ENCODE measurements at regions not wholly inside any gene's neighbourhood (a gene's known extent, or its start where the extent isn't known, plus 50 kb on each side); places are given as distances from the start of the nearest gene placed in this dataset.

DNA sequence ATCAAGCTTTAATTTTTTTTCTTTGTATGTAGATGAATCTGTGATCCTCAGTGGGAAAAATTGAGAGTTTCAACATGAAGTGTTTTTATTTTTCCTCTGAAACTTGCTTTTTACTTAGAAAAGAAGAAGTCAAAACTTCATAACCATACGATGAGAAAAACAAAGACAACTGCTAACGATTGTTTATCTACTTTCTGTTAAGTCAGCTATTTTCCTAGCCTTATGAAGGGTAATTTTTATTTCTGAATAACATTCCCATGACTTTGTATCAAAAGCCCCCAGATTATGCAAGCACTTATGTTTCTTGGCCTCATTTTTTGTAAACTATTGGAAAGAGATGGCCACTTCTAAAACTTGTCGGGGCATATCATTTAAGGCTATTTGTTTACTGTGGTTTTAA, 645.1 kb upstream of the PRKX start:
- H2AFZ ChIP-seq = no peak overlapping the region
- H4K20me1 ChIP-seq (replicated peaks; ENCODE audit: insufficient read depth) = no peaks in the 10 kb centered on the region
- H3K79me2 ChIP-seq (replicated peaks; ENCODE audit: insufficient read depth) = no peaks in the 10 kb centered on the region
- Mint-ChIP-seq H3K36me3 (ENCODE audit: low read depth) (no peaks in the 10 kb centered on the region), H3K27me3 (ENCODE audit: insufficient read depth, low read depth, poor library complexity) (no peaks in the 10 kb centered on the region), H3K9me3 (no peaks in the 10 kb centered on the region), H3K27ac (no peak overlapping the region), H3K4me3 (no peak overlapping the region), H3K4me1 (no peaks in the 10 kb centered on the region)
- no peaks in the 10 kb centered on the region for H3K27me3 ChIP-seq (ENCODE audit: insufficient read depth)
- no peak overlapping the region for H3K4me3 ChIP-seq
- DNase-seq (ENCODE audit: low spot score) (no peak), ATAC-seq (no peak)
- H3K4me2 ChIP-seq = no peak overlapping the region
- H3K27ac ChIP-seq (ENCODE audit: low read depth) = no peak overlapping the region
- no peaks in the 10 kb centered on the region for H3K9me2 ChIP-seq (ENCODE audit: insufficient read depth)
- H3F3A ChIP-seq (replicated peaks; ENCODE audit: low read depth) = no peaks in the 10 kb centered on the region
- no peaks in the 10 kb centered on the region for H3K36me3 ChIP-seq (ENCODE audit: insufficient read depth)
- no peak for TF ChIP-seq POLR2AphosphoS5 (IDR thresholded peaks at IDR 0.05; ENCODE audit: low read depth)
- no peak for TF ChIP-seq EZH2 (IDR thresholded peaks at IDR 0.05; ENCODE audit: low read depth, unreplicated experiment)
- TF ChIP-seq CREB1 (CRISPR knock-in tag; IDR thresholded peaks at IDR 0.05; ENCODE audit: low read depth) = no peak
- TF ChIP-seq, protein P1, sequence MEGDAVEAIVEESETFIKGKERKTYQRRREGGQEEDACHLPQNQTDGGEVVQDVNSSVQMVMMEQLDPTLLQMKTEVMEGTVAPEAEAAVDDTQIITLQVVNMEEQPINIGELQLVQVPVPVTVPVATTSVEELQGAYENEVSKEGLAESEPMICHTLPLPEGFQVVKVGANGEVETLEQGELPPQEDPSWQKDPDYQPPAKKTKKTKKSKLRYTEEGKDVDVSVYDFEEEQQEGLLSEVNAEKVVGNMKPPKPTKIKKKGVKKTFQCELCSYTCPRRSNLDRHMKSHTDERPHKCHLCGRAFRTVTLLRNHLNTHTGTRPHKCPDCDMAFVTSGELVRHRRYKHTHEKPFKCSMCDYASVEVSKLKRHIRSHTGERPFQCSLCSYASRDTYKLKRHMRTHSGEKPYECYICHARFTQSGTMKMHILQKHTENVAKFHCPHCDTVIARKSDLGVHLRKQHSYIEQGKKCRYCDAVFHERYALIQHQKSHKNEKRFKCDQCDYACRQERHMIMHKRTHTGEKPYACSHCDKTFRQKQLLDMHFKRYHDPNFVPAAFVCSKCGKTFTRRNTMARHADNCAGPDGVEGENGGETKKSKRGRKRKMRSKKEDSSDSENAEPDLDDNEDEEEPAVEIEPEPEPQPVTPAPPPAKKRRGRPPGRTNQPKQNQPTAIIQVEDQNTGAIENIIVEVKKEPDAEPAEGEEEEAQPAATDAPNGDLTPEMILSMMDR (conservative IDR thresholded peaks at IDR 0.05; ENCODE audit: low read depth in 2 of 2) = no peak
- TF ChIP-seq, protein P2, sequence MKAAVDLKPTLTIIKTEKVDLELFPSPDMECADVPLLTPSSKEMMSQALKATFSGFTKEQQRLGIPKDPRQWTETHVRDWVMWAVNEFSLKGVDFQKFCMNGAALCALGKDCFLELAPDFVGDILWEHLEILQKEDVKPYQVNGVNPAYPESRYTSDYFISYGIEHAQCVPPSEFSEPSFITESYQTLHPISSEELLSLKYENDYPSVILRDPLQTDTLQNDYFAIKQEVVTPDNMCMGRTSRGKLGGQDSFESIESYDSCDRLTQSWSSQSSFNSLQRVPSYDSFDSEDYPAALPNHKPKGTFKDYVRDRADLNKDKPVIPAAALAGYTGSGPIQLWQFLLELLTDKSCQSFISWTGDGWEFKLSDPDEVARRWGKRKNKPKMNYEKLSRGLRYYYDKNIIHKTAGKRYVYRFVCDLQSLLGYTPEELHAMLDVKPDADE (IDR thresholded peaks at IDR 0.05) = no peak
- TF ChIP-seq, protein P3, sequence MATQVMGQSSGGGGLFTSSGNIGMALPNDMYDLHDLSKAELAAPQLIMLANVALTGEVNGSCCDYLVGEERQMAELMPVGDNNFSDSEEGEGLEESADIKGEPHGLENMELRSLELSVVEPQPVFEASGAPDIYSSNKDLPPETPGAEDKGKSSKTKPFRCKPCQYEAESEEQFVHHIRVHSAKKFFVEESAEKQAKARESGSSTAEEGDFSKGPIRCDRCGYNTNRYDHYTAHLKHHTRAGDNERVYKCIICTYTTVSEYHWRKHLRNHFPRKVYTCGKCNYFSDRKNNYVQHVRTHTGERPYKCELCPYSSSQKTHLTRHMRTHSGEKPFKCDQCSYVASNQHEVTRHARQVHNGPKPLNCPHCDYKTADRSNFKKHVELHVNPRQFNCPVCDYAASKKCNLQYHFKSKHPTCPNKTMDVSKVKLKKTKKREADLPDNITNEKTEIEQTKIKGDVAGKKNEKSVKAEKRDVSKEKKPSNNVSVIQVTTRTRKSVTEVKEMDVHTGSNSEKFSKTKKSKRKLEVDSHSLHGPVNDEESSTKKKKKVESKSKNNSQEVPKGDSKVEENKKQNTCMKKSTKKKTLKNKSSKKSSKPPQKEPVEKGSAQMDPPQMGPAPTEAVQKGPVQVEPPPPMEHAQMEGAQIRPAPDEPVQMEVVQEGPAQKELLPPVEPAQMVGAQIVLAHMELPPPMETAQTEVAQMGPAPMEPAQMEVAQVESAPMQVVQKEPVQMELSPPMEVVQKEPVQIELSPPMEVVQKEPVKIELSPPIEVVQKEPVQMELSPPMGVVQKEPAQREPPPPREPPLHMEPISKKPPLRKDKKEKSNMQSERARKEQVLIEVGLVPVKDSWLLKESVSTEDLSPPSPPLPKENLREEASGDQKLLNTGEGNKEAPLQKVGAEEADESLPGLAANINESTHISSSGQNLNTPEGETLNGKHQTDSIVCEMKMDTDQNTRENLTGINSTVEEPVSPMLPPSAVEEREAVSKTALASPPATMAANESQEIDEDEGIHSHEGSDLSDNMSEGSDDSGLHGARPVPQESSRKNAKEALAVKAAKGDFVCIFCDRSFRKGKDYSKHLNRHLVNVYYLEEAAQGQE (IDR thresholded peaks at IDR 0.05; ENCODE audit: unreplicated experiment) = no peak
- no peak for TF ChIP-seq STAT1 (IDR thresholded peaks at IDR 0.05; ENCODE audit: unreplicated experiment)
- TF ChIP-seq NANOG (IDR thresholded peaks at IDR 0.05; ENCODE audit: borderline replicate concordance) = no peak
- TF ChIP-seq, protein P4, sequence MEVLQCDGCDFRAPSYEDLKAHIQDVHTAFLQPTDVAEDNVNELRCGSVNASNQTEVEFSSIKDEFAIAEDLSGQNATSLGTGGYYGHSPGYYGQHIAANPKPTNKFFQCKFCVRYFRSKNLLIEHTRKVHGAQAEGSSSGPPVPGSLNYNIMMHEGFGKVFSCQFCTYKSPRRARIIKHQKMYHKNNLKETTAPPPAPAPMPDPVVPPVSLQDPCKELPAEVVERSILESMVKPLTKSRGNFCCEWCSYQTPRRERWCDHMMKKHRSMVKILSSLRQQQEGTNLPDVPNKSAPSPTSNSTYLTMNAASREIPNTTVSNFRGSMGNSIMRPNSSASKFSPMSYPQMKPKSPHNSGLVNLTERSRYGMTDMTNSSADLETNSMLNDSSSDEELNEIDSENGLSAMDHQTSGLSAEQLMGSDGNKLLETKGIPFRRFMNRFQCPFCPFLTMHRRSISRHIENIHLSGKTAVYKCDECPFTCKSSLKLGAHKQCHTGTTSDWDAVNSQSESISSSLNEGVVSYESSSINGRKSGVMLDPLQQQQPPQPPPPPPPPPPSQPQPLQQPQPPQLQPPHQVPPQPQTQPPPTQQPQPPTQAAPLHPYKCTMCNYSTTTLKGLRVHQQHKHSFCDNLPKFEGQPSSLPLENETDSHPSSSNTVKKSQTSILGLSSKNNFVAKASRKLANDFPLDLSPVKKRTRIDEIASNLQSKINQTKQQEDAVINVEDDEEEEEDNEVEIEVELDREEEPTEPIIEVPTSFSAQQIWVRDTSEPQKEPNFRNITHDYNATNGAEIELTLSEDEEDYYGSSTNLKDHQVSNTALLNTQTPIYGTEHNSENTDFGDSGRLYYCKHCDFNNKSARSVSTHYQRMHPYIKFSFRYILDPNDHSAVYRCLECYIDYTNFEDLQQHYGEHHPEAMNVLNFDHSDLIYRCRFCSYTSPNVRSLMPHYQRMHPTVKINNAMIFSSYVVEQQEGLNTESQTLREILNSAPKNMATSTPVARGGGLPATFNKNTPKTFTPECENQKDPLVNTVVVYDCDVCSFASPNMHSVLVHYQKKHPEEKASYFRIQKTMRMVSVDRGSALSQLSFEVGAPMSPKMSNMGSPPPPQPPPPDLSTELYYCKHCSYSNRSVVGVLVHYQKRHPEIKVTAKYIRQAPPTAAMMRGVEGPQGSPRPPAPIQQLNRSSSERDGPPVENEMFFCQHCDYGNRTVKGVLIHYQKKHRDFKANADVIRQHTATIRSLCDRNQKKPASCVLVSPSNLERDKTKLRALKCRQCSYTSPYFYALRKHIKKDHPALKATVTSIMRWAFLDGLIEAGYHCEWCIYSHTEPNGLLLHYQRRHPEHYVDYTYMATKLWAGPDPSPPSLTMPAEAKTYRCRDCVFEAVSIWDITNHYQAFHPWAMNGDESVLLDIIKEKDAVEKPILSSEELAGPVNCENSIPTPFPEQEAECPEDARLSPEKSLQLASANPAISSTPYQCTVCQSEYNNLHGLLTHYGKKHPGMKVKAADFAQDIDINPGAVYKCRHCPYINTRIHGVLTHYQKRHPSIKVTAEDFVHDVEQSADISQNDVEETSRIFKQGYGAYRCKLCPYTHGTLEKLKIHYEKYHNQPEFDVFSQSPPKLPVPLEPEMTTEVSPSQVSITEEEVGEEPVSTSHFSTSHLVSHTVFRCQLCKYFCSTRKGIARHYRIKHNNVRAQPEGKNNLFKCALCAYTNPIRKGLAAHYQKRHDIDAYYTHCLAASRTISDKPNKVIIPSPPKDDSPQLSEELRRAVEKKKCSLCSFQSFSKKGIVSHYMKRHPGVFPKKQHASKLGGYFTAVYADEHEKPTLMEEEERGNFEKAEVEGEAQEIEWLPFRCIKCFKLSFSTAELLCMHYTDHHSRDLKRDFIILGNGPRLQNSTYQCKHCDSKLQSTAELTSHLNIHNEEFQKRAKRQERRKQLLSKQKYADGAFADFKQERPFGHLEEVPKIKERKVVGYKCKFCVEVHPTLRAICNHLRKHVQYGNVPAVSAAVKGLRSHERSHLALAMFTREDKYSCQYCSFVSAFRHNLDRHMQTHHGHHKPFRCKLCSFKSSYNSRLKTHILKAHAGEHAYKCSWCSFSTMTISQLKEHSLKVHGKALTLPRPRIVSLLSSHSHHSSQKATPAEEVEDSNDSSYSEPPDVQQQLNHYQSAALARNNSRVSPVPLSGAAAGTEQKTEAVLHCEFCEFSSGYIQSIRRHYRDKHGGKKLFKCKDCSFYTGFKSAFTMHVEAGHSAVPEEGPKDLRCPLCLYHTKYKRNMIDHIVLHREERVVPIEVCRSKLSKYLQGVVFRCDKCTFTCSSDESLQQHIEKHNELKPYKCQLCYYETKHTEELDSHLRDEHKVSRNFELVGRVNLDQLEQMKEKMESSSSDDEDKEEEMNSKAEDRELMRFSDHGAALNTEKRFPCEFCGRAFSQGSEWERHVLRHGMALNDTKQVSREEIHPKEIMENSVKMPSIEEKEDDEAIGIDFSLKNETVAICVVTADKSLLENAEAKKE (CRISPR knock-in tag; IDR thresholded peaks at IDR 0.05) = no peak
- no peak for TF ChIP-seq ZNF331 (CRISPR knock-in tag; IDR thresholded peaks at IDR 0.05; ENCODE audit: low read depth)
- H3K4me1 ChIP-seq (ENCODE audit: insufficient read depth) = no peaks in the 10 kb centered on the region
